ENCODE measurements at regions not wholly inside any gene's neighbourhood (a gene's known extent, or its start where the extent isn't known, plus 50 kb on each side); places are given as distances from the start of the nearest gene placed in this dataset.

- Mint-ChIP-seq H3K4me1 (no peaks in the 10 kb centered on the region), H3K27ac (no peak overlapping the region), H3K4me3 (no peak overlapping the region), H3K27me3 (no peaks in the 10 kb centered on the region), H3K36me3 (no peaks in the 10 kb centered on the region), H3K9me3 (peaks cover 0 to 3% (median 0%) of the 10 kb centered on the region in 3 donors)
Measured at GRCh38 chr6:51490101-51490500, 597.3 kb downstream of the PKHD1 start.

GRCh38 chr6:51494342-51494741, 593.1 kb downstream of the PKHD1 start:
- H3K4me3 Mint-ChIP-seq: no peak overlapping the region

GRCh38 chr6:51495096-51495495, 592.3 kb downstream of the PKHD1 start:
- H3K36me3 Mint-ChIP-seq: no peaks in the 10 kb centered on the region
- H3K9me3 Mint-ChIP-seq: peaks cover 0 to 3% (median 0%) of the 10 kb centered on the region in 3 donors
- H3K4me1 Mint-ChIP-seq: no peaks in the 10 kb centered on the region
- H3K27me3 Mint-ChIP-seq: no peaks in the 10 kb centered on the region
- no peak overlapping the region for H3K27ac Mint-ChIP-seq
- no peak overlapping the region for H3K4me3 Mint-ChIP-seq

More at GRCh38 chr6:51494342-51494741, 593.1 kb downstream of the PKHD1 start:
- H3K36me3 Mint-ChIP-seq: no peaks in the 10 kb centered on the region
- no peaks in the 10 kb centered on the region for H3K4me1 Mint-ChIP-seq
- peaks cover 0 to 3% (median 0%) of the 10 kb centered on the region in 3 donors for H3K9me3 Mint-ChIP-seq
- H3K27me3 Mint-ChIP-seq: no peaks in the 10 kb centered on the region
- no peak overlapping the region for H3K27ac Mint-ChIP-seq

GRCh38 chr6:51495610-51496396, 591.6 kb downstream of the PKHD1 start:
- no peaks in the 10 kb centered on the region for H3K4me1 Mint-ChIP-seq
- H3K27ac Mint-ChIP-seq: no peak overlapping the region
- no peaks in the 10 kb centered on the region for H3K9me3 Mint-ChIP-seq
- H3K27me3 Mint-ChIP-seq: no peaks in the 10 kb centered on the region
- no peak overlapping the region for H3K4me3 Mint-ChIP-seq
- no peaks in the 10 kb centered on the region for H3K36me3 Mint-ChIP-seq

GRCh38 chr6:51502996-51503395, 584.4 kb downstream of the PKHD1 start:
- no peak overlapping the region for H3K27ac Mint-ChIP-seq

GRCh38 chr6:51505434-51505833, 582.0 kb downstream of the PKHD1 start:
- H3K4me1 Mint-ChIP-seq: peaks cover 0 to 1% (median 0%) of the 10 kb centered on the region in 3 donors
- H3K27me3 Mint-ChIP-seq: no peaks in the 10 kb centered on the region
- H3K9me3 Mint-ChIP-seq: peaks cover 0 to 2% (median 0%) of the 10 kb centered on the region in 3 donors
- H3K27ac Mint-ChIP-seq: no peak overlapping the region
- H3K36me3 Mint-ChIP-seq: no peaks in the 10 kb centered on the region
- no peak overlapping the region for H3K4me3 Mint-ChIP-seq

More at GRCh38 chr6:51502996-51503395, 584.4 kb downstream of the PKHD1 start:
- Mint-ChIP-seq H3K9me3 (peaks cover 0 to 2% (median 0%) of the 10 kb centered on the region in 3 donors), H3K4me1 (peaks cover 0 to 1% (median 0%) of the 10 kb centered on the region in 3 donors), H3K4me3 (no peak overlapping the region), H3K27me3 (no peaks in the 10 kb centered on the region), H3K36me3 (no peaks in the 10 kb centered on the region)

- no peaks in the 10 kb centered on the region for H3K27me3 Mint-ChIP-seq
- peaks cover 0 to 2% (median 0%) of the 10 kb centered on the region in 3 donors for H3K9me3 Mint-ChIP-seq
- no peaks in the 10 kb centered on the region for H3K36me3 Mint-ChIP-seq
- H3K4me1 Mint-ChIP-seq: peaks cover 0 to 1% (median 0%) of the 10 kb centered on the region in 3 donors
- no peak overlapping the region for H3K27ac Mint-ChIP-seq
- no peak overlapping the region for H3K4me3 Mint-ChIP-seq
Measured at GRCh38 chr6:51509597-51509996, 577.8 kb downstream of the PKHD1 start.

- no peak overlapping the region for H3K4me3 Mint-ChIP-seq
- no peak overlapping the region for H3K27ac Mint-ChIP-seq
- H3K36me3 Mint-ChIP-seq: no peaks in the 10 kb centered on the region
- no peaks in the 10 kb centered on the region for H3K27me3 Mint-ChIP-seq
- H3K4me1 Mint-ChIP-seq: peaks cover 0 to 1% (median 0%) of the 10 kb centered on the region in 3 donors
- peaks cover 0 to under 1% (median 0%) of the 10 kb centered on the region in 3 donors for H3K9me3 Mint-ChIP-seq
Measured at GRCh38 chr6:51511081-51511480, 576.3 kb downstream of the PKHD1 start.

- H3K36me3 Mint-ChIP-seq: no peaks in the 10 kb centered on the region
- no peak overlapping the region for H3K4me3 Mint-ChIP-seq
- no peak overlapping the region for H3K27ac Mint-ChIP-seq
- peaks cover 0 to 16% (median 5%) of the 10 kb centered on the region in 3 donors for H3K9me3 Mint-ChIP-seq
- H3K27me3 Mint-ChIP-seq: no peaks in the 10 kb centered on the region
- H3K4me1 Mint-ChIP-seq: no peaks in the 10 kb centered on the region
Measured at GRCh38 chr6:51513891-51514747, 573.3 kb downstream of the PKHD1 start.

- Mint-ChIP-seq H3K27me3 (no peaks in the 10 kb centered on the region), H3K36me3 (no peaks in the 10 kb centered on the region), H3K9me3 (peaks cover 0 to 16% (median 5%) of the 10 kb centered on the region in 3 donors), H3K4me1 (no peaks in the 10 kb centered on the region), H3K27ac (no peak overlapping the region), H3K4me3 (no peak overlapping the region)
Measured at GRCh38 chr6:51514748-51515402, 572.5 kb downstream of the PKHD1 start.

GRCh38 chr6:51526049-51526448, 561.4 kb downstream of the PKHD1 start:
- Mint-ChIP-seq H3K27me3 (no peaks in the 10 kb centered on the region), H3K9me3 (no peaks in the 10 kb centered on the region), H3K4me1 (peaks cover 0 to 1% (median 0%) of the 10 kb centered on the region in 3 donors), H3K27ac (no peak overlapping the region), H3K36me3 (peaks cover 3% of the 10 kb centered on the region), H3K4me3 (no peak overlapping the region)

GRCh38 chr6:51526922-51527321, 560.5 kb downstream of the PKHD1 start:
- Mint-ChIP-seq H3K27ac (no peak overlapping the region), H3K4me3 (no peak overlapping the region), H3K36me3 (peaks cover 3% of the 10 kb centered on the region), H3K9me3 (no peaks in the 10 kb centered on the region), H3K27me3 (no peaks in the 10 kb centered on the region), H3K4me1 (peaks cover 0 to 1% (median 0%) of the 10 kb centered on the region in 3 donors)

- Mint-ChIP-seq H3K4me1 (peaks cover 0 to 1% (median 0%) of the 10 kb centered on the region in 3 donors), H3K36me3 (peaks cover 3% of the 10 kb centered on the region), H3K9me3 (no peaks in the 10 kb centered on the region), H3K27me3 (peaks cover 2% of the 10 kb centered on the region), H3K4me3 (no peak overlapping the region), H3K27ac (no peak overlapping the region)
Measured at GRCh38 chr6:51528556-51528955, 558.9 kb downstream of the PKHD1 start.

- peaks cover 0 to 1% (median 0%) of the 10 kb centered on the region in 3 donors for H3K4me1 Mint-ChIP-seq
- H3K27ac Mint-ChIP-seq: no peak overlapping the region
- H3K9me3 Mint-ChIP-seq: no peaks in the 10 kb centered on the region
- no peak overlapping the region for H3K4me3 Mint-ChIP-seq
- H3K27me3 Mint-ChIP-seq: peaks cover 2% of the 10 kb centered on the region
- peaks cover 3% of the 10 kb centered on the region for H3K36me3 Mint-ChIP-seq
Measured at GRCh38 chr6:51529240-51529639, 558.2 kb downstream of the PKHD1 start.

GRCh38 chr6:51531623-51532022, 555.8 kb downstream of the PKHD1 start:
- Mint-ChIP-seq H3K27ac (no peak overlapping the region), H3K9me3 (no peaks in the 10 kb centered on the region), H3K36me3 (peaks cover 3% of the 10 kb centered on the region), H3K27me3 (peaks cover 2% of the 10 kb centered on the region), H3K4me3 (no peak overlapping the region), H3K4me1 (no peaks in the 10 kb centered on the region)
